H1 (cell line): ENCODE measurements at regions not wholly inside any gene's neighbourhood (a gene's known extent, or its start where the extent isn't known, plus 50 kb on each side); places are given as distances from the start of the nearest gene placed in this dataset.

Source experiments
- CTCF ChIA-PET: fragments of 300-600 bp; sonication (Branson Sonifier 250); formaldehyde crosslinking; loops from one replicate; lab custom pipeline; 2021; ENCODE audit not compliant: partially characterized antibody; lab: Charles Lee
- POLR2A ChIA-PET: fragments of 300-600 bp; sonication (Branson Sonifier 250); formaldehyde crosslinking; loops from one replicate; lab custom pipeline; 2021; ENCODE audit warnings: inconsistent platforms; ENCODE audit not compliant: partially characterized antibody; lab: Charles Lee
- DNase-seq, 2 experiments: peaks; one replicate each; pipeline versions ENCODE4 v3.0.0 to v3.0.0-alpha.2; 2010 to 2022; ENCODE audit warnings: low spot score in 2 of 2, low read depth in 1 of 2, mixed read lengths in 1 of 2
- FAIRE-seq: peaks from 2 replicates; lab custom pipeline; 2011; peaks lifted over from hg19 to GRCh38; lab: Jason Lieb, UNC
- H2AFZ ChIP-seq: 2 replicates; pipeline ENCODE4 v1.8.1; 2012; ENCODE audit warnings: low read length, inconsistent platforms
- H2AK5ac ChIP-seq: 2 replicates; pipeline ENCODE4 v1.6.1; 2013; ENCODE audit warnings: low read depth, low read length
- H2BK120ac ChIP-seq: replicated peaks from 2 replicates; pipeline ENCODE3; 2013; ENCODE audit warnings: low read depth, low read length, inconsistent platforms
- H2BK12ac ChIP-seq: 2 replicates; pipeline ENCODE4 v1.6.1; 2013; ENCODE audit warnings: low read depth, low read length
- H2BK15ac ChIP-seq: 2 replicates; pipeline ENCODE4 v1.6.1; 2013; ENCODE audit warnings: low read length
- H2BK20ac ChIP-seq: 2 replicates; pipeline ENCODE4 v1.6.1; 2013; ENCODE audit warnings: low read length
- H2BK5ac ChIP-seq: 2 replicates; pipeline ENCODE4 v1.6.1; 2013; ENCODE audit warnings: low read depth, low read length
- H3K14ac ChIP-seq: 2 replicates; pipeline ENCODE4 v1.6.1; 2013; ENCODE audit warnings: inconsistent platforms; ENCODE audit not compliant: insufficient read length
- H3K18ac ChIP-seq: 2 replicates; pipeline ENCODE4 v1.6.1; 2013; ENCODE audit warnings: low read length; ENCODE audit errors: extremely low read depth
- H3K23ac ChIP-seq: 2 replicates; pipeline ENCODE4 v1.6.1; 2013; ENCODE audit warnings: inconsistent platforms; ENCODE audit not compliant: insufficient read length
- H3K23me2 ChIP-seq: 2 replicates; pipeline ENCODE4 v1.6.1; 2013; ENCODE audit warnings: low read depth, low read length
- H3K27ac ChIP-seq: 2 replicates; pipeline ENCODE4 v1.6.1; 2011; ENCODE audit warnings: low read depth, low read length, inconsistent platforms
- H3K27me3 ChIP-seq, 4 experiments: replicated peaks in 1 of 4; 1 replicate in 1 of 4; 2 replicates in 3 of 4; pipeline versions ENCODE4 v1.6.1 to v1.8.1; 2011 to 2013; ENCODE audit warnings: low read length in 3 of 4, mild to moderate bottlenecking in 3 of 4, inconsistent platforms in 2 of 4, mixed read lengths in 2 of 4, moderate library complexity in 1 of 4; ENCODE audit not compliant: control insufficient read depth in 3 of 4, insufficient read depth in 3 of 4; ENCODE audit errors: extremely low read depth in 1 of 4
- H3K36me3 ChIP-seq, 4 experiments: 2 replicates each; pipeline versions ENCODE4 v1.6.1 to v1.8.1; 2011 to 2013; ENCODE audit warnings: mild to moderate bottlenecking in 4 of 4, low read length in 3 of 4, moderate library complexity in 2 of 4, control low read depth in 1 of 4, inconsistent platforms in 1 of 4; ENCODE audit not compliant: insufficient read depth in 4 of 4, control insufficient read depth in 2 of 4
- H3K4ac ChIP-seq: replicated peaks from 2 replicates; pipeline ENCODE3; 2013; ENCODE audit warnings: low read length, low read depth, mixed read lengths, inconsistent platforms; ENCODE audit not compliant: insufficient read length
- H3K4me1 ChIP-seq, 4 experiments: replicated peaks in 1 of 4; 1 replicate in 1 of 4; 2 replicates in 3 of 4; pipeline versions ENCODE4 v1.6.1 to v1.8.1; 2011 to 2013; ENCODE audit warnings: low read length in 3 of 4, inconsistent platforms in 2 of 4, mixed read lengths in 1 of 4; ENCODE audit not compliant: insufficient read depth in 4 of 4, control insufficient read depth in 3 of 4
- H3K4me2 ChIP-seq, 2 experiments: 2 replicates each; pipeline versions ENCODE4 v1.6.1 to v1.8.1; 2011 to 2013; ENCODE audit warnings: low read depth in 2 of 2, low read length in 2 of 2, control low read depth in 1 of 2, inconsistent platforms in 1 of 2, mild to moderate bottlenecking in 1 of 2; ENCODE audit not compliant: insufficient read depth in 1 of 2
- H3K4me3 ChIP-seq, 4 experiments: fragments of 200-600, 300-600 bp in 1 of 4; sonication (generic), shearing (Covaris generic), sonication (Bioruptor Twin) in 1 of 4; 2 replicates each; pipeline versions ENCODE4 v1.5.1 to v1.8.1; 2011 to 2016; ENCODE audit warnings: low read length in 4 of 4, low read depth in 3 of 4, control low read depth in 2 of 4, inconsistent platforms in 2 of 4, mild to moderate bottlenecking in 2 of 4, mixed read lengths in 1 of 4, moderate library complexity in 1 of 4; ENCODE audit not compliant: insufficient read depth in 2 of 4; ENCODE audit errors: extremely low read depth in 1 of 4
- H3K56ac ChIP-seq: replicated peaks from 2 replicates; pipeline ENCODE3; 2013; ENCODE audit warnings: low read depth, mild to moderate bottlenecking, mixed read lengths, low read length, inconsistent platforms; ENCODE audit not compliant: insufficient read length
- H3K79me1 ChIP-seq: 2 replicates; pipeline ENCODE4 v1.6.1; 2013; ENCODE audit warnings: low read depth, low read length, control low read depth
- H3K79me2 ChIP-seq, 2 experiments: 2 replicates each; pipeline versions ENCODE4 v1.6.1 to v1.8.1; 2012 to 2013; ENCODE audit warnings: low read length in 2 of 2, mild to moderate bottlenecking in 2 of 2, inconsistent platforms in 1 of 2; ENCODE audit not compliant: insufficient read depth in 2 of 2, control insufficient read depth in 1 of 2
- H3K9ac ChIP-seq, 4 experiments: replicated peaks in 1 of 4; 1 replicate in 1 of 4; 2 replicates in 3 of 4; pipeline versions ENCODE4 v1.6.1 to v1.8.1; 2011 to 2013; ENCODE audit warnings: low read depth in 3 of 4, low read length in 3 of 4, control low read depth in 2 of 4, mild to moderate bottlenecking in 2 of 4, moderate library complexity in 2 of 4, inconsistent platforms in 1 of 4; ENCODE audit errors: extremely low read depth in 1 of 4
- H3K9me3 ChIP-seq, 2 experiments: 2 replicates each; pipeline versions ENCODE4 v1.6.1 to v1.8.1; 2012 to 2013; ENCODE audit warnings: mild to moderate bottlenecking in 2 of 2, moderate library complexity in 2 of 2, control low read depth in 1 of 2, inconsistent platforms in 1 of 2, low read depth in 1 of 2, low read length in 1 of 2, mixed read lengths in 1 of 2; ENCODE audit not compliant: insufficient read depth in 2 of 2
- H4K20me1 ChIP-seq, 2 experiments: replicated peaks in 1 of 2; 2 replicates each; pipeline versions ENCODE3 to v1.8.1; 2011 to 2013; ENCODE audit warnings: inconsistent platforms in 2 of 2, low read length in 2 of 2, mild to moderate bottlenecking in 1 of 2; ENCODE audit not compliant: insufficient read depth in 2 of 2, control insufficient read depth in 1 of 2
- H4K5ac ChIP-seq: 2 replicates; pipeline ENCODE4 v1.6.1; 2013; ENCODE audit warnings: low read length, low read depth, mixed read lengths, inconsistent platforms; ENCODE audit not compliant: insufficient read length
- H4K8ac ChIP-seq: 2 replicates; pipeline ENCODE4 v1.8.0; 2013; ENCODE audit warnings: mild to moderate bottlenecking, moderate library complexity, low read length, inconsistent platforms; ENCODE audit not compliant: insufficient read depth; ENCODE audit errors: extremely low read depth
- H4K91ac ChIP-seq: replicated peaks from 2 replicates; pipeline ENCODE3; 2013; ENCODE audit warnings: low read length, mixed read lengths, inconsistent platforms; ENCODE audit not compliant: insufficient read length
- BACH1 ChIP-seq: IDR thresholded peaks from 2 replicates; pipeline ENCODE4 v1.6.1; 2012; ENCODE audit warnings: low read length, improper control_type of control experiment
- BCL11A ChIP-seq, 2 experiments: IDR thresholded peaks; one replicate each; pipeline ENCODE4 v1.6.1; 2011; ENCODE audit warnings: low read depth in 2 of 2, low read length in 2 of 2, mild to moderate bottlenecking in 2 of 2
- MAFK ChIP-seq: IDR thresholded peaks from 2 replicates; pipeline ENCODE4 v1.6.1; 2012; ENCODE audit warnings: low read depth, mild to moderate bottlenecking, improper control_type of control experiment, low read length
- MAX ChIP-seq: IDR thresholded peaks from 2 replicates; pipeline ENCODE4 v1.6.1; 2012; ENCODE audit warnings: inconsistent platforms
- SP1 ChIP-seq: IDR thresholded peaks from 2 replicates; pipeline ENCODE4 v1.6.1; 2011; ENCODE audit warnings: low read depth, low read length
- SP2 ChIP-seq: IDR thresholded peaks from 2 replicates; pipeline ENCODE4 v1.6.1; 2012; ENCODE audit warnings: mild to moderate bottlenecking, low read length, inconsistent platforms
- SP4 ChIP-seq: IDR thresholded peaks from 2 replicates; pipeline ENCODE4 v1.6.1; 2012; ENCODE audit warnings: low read length, inconsistent platforms
- SRF ChIP-seq: IDR thresholded peaks from 2 replicates; pipeline ENCODE4 v1.6.1; 2011; ENCODE audit warnings: mild to moderate bottlenecking, low read depth, low read length, moderate library complexity
- TBP ChIP-seq: IDR thresholded peaks from 2 replicates; pipeline ENCODE4 v1.6.1; 2011; ENCODE audit warnings: low read depth, low read length, improper control_type of control experiment
- TCF12 ChIP-seq: IDR thresholded peaks from 2 replicates; pipeline ENCODE4 v1.6.1; 2011; ENCODE audit warnings: low read depth, mild to moderate bottlenecking, low read length
- YY1 ChIP-seq: IDR thresholded peaks from 2 replicates; pipeline ENCODE4 v1.6.1; 2011; ENCODE audit warnings: low read depth, mild to moderate bottlenecking, low read length
- WGBS, 2 experiments: shearing (Covaris generic) in 1 of 2; methylation state at CpG; one replicate each; pipeline versions ENCODE4 v1.1.6 to v1.1.7; 2013 to 2015; ENCODE audit warnings: low lambda C conversion rate in 2 of 2, mixed read lengths in 2 of 2, inconsistent platforms in 1 of 2, low coverage in 1 of 2, missing lambda C conversion rate in 1 of 2; ENCODE audit not compliant: insufficient replicate concordance in 2 of 2, insufficient coverage in 1 of 2, insufficient read length in 1 of 2; ENCODE audit errors: extremely low coverage in 1 of 2, missing lambda C conversion rate in 1 of 2; 5-methylcytosine and 5-hydroxymethylcytosine counted together

GRCh38 chr3:64756398-64756986 is 68.7 kb upstream of the ADAMTS9 start:
- Histone ChIP-seq H4K8ac (no peak overlapping the region), H2BK120ac (no peak overlapping the region), H3K79me2 (no peaks in the 10 kb centered on the region), H3K56ac (no peak overlapping the region), H3K4me3 (no peak overlapping the region), H3K14ac (no peak overlapping the region), H3K27ac (no peak overlapping the region), H2BK5ac (no peak overlapping the region), H4K20me1 (no peaks in the 10 kb centered on the region), H3K4me1 (no peaks in the 10 kb centered on the region), H2AK5ac (no peak overlapping the region)
- POLR2A ChIA-PET = no interaction called here
- TF ChIP-seq SP4 = no peak
- TF ChIP-seq SP2 = no peak
- TF ChIP-seq MAFK = no peak
- no peak for TF ChIP-seq BCL11A (IDR thresholded peaks at IDR 0.05; ENCODE audit: low read depth in 2 of 2, low read length in 2 of 2)
- no peak for TF ChIP-seq YY1
- no peak for TF ChIP-seq SRF
- TF ChIP-seq BACH1 = no peak
- no peak for TF ChIP-seq SP1
- TF ChIP-seq TCF12 = no peak
- TF ChIP-seq TBP = no peak
- TF ChIP-seq MAX = no peak
- TF ChIP-seq, all 59 proteins: peak for 0
- FAIRE-seq (no peak), DNase-seq (no peak)
- H3K9me3 ChIP-seq = no peaks in the 10 kb centered on the region
- no peak overlapping the region for H2BK20ac ChIP-seq
- 82% methylated on average over 2 of the region's 2 CpGs; no CpG with 5 or more reads in 1 of the 2 experiments for WGBS, 2 experiments
- H3K79me1 ChIP-seq = no peaks in the 10 kb centered on the region
- no peak overlapping the region for H2BK15ac ChIP-seq
- CTCF ChIA-PET = interaction anchor here (0.9 to 1.1 kb wide), 4 partner anchors 32 to 225 kb away, joined by 3 to 4 read pairs (median 4); no protein-coding TSS in a partner anchor
- no peak overlapping the region for H2BK12ac ChIP-seq
- H3K23ac ChIP-seq = no peak overlapping the region
- H3K9ac ChIP-seq = peak overlapping the region in 1 of 4 experiments; percentile 8; a peak in 1 of 7 replicates
- H4K5ac ChIP-seq = no peak overlapping the region
- H3K27me3 ChIP-seq = no peaks in the 10 kb centered on the region; a peak in 1 of 7 replicates
- no peaks in the 10 kb centered on the region for H3K23me2 ChIP-seq
- H4K91ac ChIP-seq = no peak overlapping the region
- no peak overlapping the region for H3K4ac ChIP-seq
- no peak overlapping the region for H3K4me2 ChIP-seq
- no peak overlapping the region for H3K18ac ChIP-seq
- no peaks in the 10 kb centered on the region for H3K36me3 ChIP-seq
- H2AFZ ChIP-seq = 0 out of 2 replicates have a peak overlapping the region, but pooled peaks have one; percentile 5
